Chondrocyte (in vitro differentiated cells): ENCODE measurements at regions not wholly inside any gene's neighbourhood (a gene's known extent, or its start where the extent isn't known, plus 50 kb on each side); places are given as distances from the start of the nearest gene placed in this dataset.
"Not testable (repeated sequence)": the region's sequence is repeated elsewhere in the genome, so short reads cannot be mapped to it uniquely, and the experiment has no call there.

Experiments
- DNase-seq: peaks from one replicate; pipeline ENCODE4 v3.0.0; 2021; ENCODE audit warnings: mixed read lengths, low spot score
- H3K27ac Mint-ChIP-seq: one replicate; pipeline ENCODE4 v1.8.0; 2021; ENCODE audit warnings: mild to moderate bottlenecking, moderate library complexity, mixed read lengths; ENCODE audit not compliant: unreplicated experiment
- H3K27me3 Mint-ChIP-seq: 2 replicates; pipeline ENCODE4 v1.8.0; 2021; ENCODE audit warnings: low read depth, mixed read lengths
- H3K36me3 Mint-ChIP-seq: 2 replicates; pipeline ENCODE4 v1.8.0; 2021; ENCODE audit warnings: low read depth, mixed read lengths
- H3K4me1 Mint-ChIP-seq: 2 replicates; pipeline ENCODE4 v1.8.0; 2021; ENCODE audit warnings: low read depth, mild to moderate bottlenecking, mixed read lengths
- H3K4me3 Mint-ChIP-seq: one replicate; pipeline ENCODE4 v1.8.0; 2021; ENCODE audit warnings: mild to moderate bottlenecking, moderate library complexity, mixed read lengths; ENCODE audit not compliant: unreplicated experiment
- H3K9me3 Mint-ChIP-seq: 2 replicates; pipeline ENCODE4 v1.8.0; 2021; ENCODE audit warnings: low read depth, mixed read lengths
- CTCF ChIP-seq: fragments of 200-600 bp; sonication (generic); IDR thresholded peaks from 2 replicates; pipeline ENCODE4 v1.5.0; 2021; ENCODE audit warnings: antibody characterized with exemption, mild to moderate bottlenecking, moderate library complexity

DNA sequence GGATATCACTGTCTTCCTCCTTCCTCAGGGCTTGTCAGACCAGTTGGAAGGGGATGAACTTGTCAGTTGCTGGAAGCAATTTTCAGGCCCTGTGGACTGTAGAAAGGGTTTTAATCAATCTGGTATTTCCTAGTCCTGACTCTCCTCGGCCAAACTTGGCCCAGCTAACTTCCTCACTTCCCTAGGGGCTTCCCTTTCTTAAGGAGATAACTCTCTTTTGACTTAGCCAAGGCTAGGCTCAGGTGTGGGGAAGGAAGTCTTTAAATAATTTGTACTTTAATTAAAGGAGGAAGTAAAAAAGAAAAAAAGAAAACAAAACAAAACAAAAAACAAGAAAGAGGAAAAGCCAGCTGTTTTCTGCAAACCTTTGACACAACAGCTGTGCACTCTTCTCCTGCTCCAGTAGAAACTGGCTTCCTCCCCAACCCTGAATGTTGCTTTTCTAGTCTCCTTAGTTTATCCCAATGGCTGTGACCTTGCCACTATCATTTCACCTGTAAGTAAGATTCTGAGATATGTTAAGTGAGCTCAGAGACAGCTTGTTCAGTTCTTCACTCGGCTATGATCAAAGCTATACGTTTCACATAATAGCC lies 53.0 kb upstream of the ST3GAL6 start:
- H3K9me3 Mint-ChIP-seq = no peaks in the 10 kb centered on the region
- H3K36me3 Mint-ChIP-seq = peaks cover 2% of the 10 kb centered on the region
- TF ChIP-seq CTCF = no peak
- no peak for DNase-seq
- H3K4me1 Mint-ChIP-seq = peaks cover 10% of the 10 kb centered on the region
- peaks cover 19% of the 10 kb centered on the region for H3K27me3 Mint-ChIP-seq
- no peak overlapping the region for H3K27ac Mint-ChIP-seq
- no peak overlapping the region for H3K4me3 Mint-ChIP-seq

DNA sequence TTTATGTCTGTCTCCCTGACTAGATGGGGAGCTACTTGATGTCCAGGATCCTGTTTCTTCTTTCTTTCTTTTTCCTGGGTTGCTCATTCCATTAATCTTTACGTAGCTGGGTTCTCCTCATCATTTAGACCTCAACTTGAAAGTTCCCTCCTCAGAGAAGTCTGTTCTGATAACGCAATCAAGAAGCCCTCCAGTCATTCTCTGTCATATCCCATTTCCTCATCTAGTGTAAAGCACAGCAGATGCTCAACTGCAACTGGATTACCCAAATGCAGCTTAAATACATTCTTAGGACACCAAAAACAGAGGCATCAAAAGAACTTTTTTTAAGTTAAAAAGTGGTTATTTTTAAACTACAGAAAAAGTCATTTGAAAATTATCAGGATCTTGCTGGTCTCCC lies 51.7 kb upstream of the ST3GAL6 start:
- DNase-seq = no peak
- no peak overlapping the region for H3K27ac Mint-ChIP-seq
- H3K4me3 Mint-ChIP-seq = no peak overlapping the region
- H3K36me3 Mint-ChIP-seq = peaks cover 2% of the 10 kb centered on the region
- no peaks in the 10 kb centered on the region for H3K9me3 Mint-ChIP-seq
- peaks cover 19% of the 10 kb centered on the region for H3K27me3 Mint-ChIP-seq
- no peak for TF ChIP-seq CTCF
- H3K4me1 Mint-ChIP-seq = no peaks in the 10 kb centered on the region

GRCh38 chr3:98712726-98713125 lies 50.4 kb upstream of the ST3GAL6 start:
- peaks cover 19% of the 10 kb centered on the region for H3K27me3 Mint-ChIP-seq
- H3K4me3 Mint-ChIP-seq = no peak overlapping the region
- no peak for TF ChIP-seq CTCF
- H3K9me3 Mint-ChIP-seq = no peaks in the 10 kb centered on the region
- no peak overlapping the region for H3K27ac Mint-ChIP-seq
- peaks cover 2% of the 10 kb centered on the region for H3K36me3 Mint-ChIP-seq
- no peak for DNase-seq
- H3K4me1 Mint-ChIP-seq = no peaks in the 10 kb centered on the region

- H3K9me3 Mint-ChIP-seq, H3K4me3 Mint-ChIP-seq, H3K4me1 Mint-ChIP-seq, DNase-seq, H3K27ac Mint-ChIP-seq, H3K36me3 Mint-ChIP-seq: not testable (repeated sequence)
- H3K27me3 Mint-ChIP-seq = peaks cover 16% of the 10 kb centered on the region
Observed at GRCh38 chr3:98713332-98713731, 49.8 kb upstream of the ST3GAL6 start.
